Neural progenitor cell (in vitro differentiated cells): ENCODE measurements at regions not wholly inside any gene's neighbourhood (a gene's known extent, or its start where the extent isn't known, plus 50 kb on each side); places are given as distances from the start of the nearest gene placed in this dataset.

ENCODE experiments used
- DNase-seq: peaks from one replicate; pipeline ENCODE4 v3.0.0-alpha.2; 2016; ENCODE audit warnings: low spot score
- H2AFZ ChIP-seq: fragments of 200-600 bp; sonication (generic); replicated peaks from 2 replicates; pipeline ENCODE4 v1.6.1; 2016; ENCODE audit warnings: antibody characterized with exemption
- H3F3A ChIP-seq: fragments of 200-600 bp; sonication (generic); 2 replicates; pipeline ENCODE4 v1.6.1; 2016; ENCODE audit warnings: antibody characterized with exemption, low read depth
- H3K27ac ChIP-seq: fragments of 200-600 bp; sonication (generic); 2 replicates; pipeline ENCODE4 v1.5.1; 2016; ENCODE audit warnings: mild to moderate bottlenecking
- H3K27me3 ChIP-seq: fragments of 200-600 bp; sonication (generic); 2 replicates; pipeline ENCODE4 v1.6.1; 2016; ENCODE audit warnings: mild to moderate bottlenecking, moderate library complexity
- H3K36me3 ChIP-seq: fragments of 200-600 bp; sonication (generic); 2 replicates; pipeline ENCODE4 v1.5.1; 2016
- H3K4me1 ChIP-seq: fragments of 200-600 bp; sonication (generic); 2 replicates; pipeline ENCODE4 v1.6.1; 2016; ENCODE audit warnings: mixed run types
- H3K4me2 ChIP-seq: fragments of 200-600 bp; sonication (generic); 2 replicates; pipeline ENCODE4 v1.6.1; 2016
- H3K4me3 ChIP-seq: fragments of 200-600 bp; sonication (generic); 2 replicates; pipeline ENCODE4 v1.5.1; 2016
- H3K79me2 ChIP-seq: fragments of 200-600 bp; sonication (generic); 2 replicates; pipeline ENCODE4 v1.6.1; 2016; ENCODE audit warnings: low read depth
- H3K9ac ChIP-seq: fragments of 200-600 bp; sonication (generic); 2 replicates; pipeline ENCODE4 v1.6.1; 2016
- H3K9me3 ChIP-seq: fragments of 200-600 bp; sonication (generic); 2 replicates; pipeline ENCODE4 v1.5.1; 2016; ENCODE audit warnings: low read depth
- H4K20me1 ChIP-seq: fragments of 200-600 bp; sonication (generic); 2 replicates; pipeline ENCODE4 v1.6.1; 2016; ENCODE audit warnings: low read depth
- H3K27ac Mint-ChIP-seq: 3 replicates; pipeline ENCODE4 v1.8.0; 2021; ENCODE audit warnings: mixed read lengths
- H3K27me3 Mint-ChIP-seq: 2 replicates; pipeline ENCODE4 v1.8.0; 2022; ENCODE audit warnings: low read depth, mild to moderate bottlenecking, inconsistent platforms, moderate library complexity, mixed read lengths; ENCODE audit not compliant: insufficient read depth
- H3K36me3 Mint-ChIP-seq: 3 replicates; pipeline ENCODE4 v1.8.0; 2021; ENCODE audit warnings: mixed read lengths
- H3K4me1 Mint-ChIP-seq: 3 replicates; pipeline ENCODE4 v1.8.0; 2021; ENCODE audit warnings: mixed read lengths
- H3K4me3 Mint-ChIP-seq: 3 replicates; pipeline ENCODE4 v1.8.0; 2021; ENCODE audit warnings: mild to moderate bottlenecking, moderate library complexity, mixed read lengths
- H3K9me3 Mint-ChIP-seq: 3 replicates; pipeline ENCODE4 v1.8.0; 2020; ENCODE audit warnings: mixed read lengths
- EZH2 ChIP-seq: fragments of 200-600 bp; sonication (generic); IDR thresholded peaks from 2 replicates; pipeline ENCODE4 v1.6.1; 2017; ENCODE audit warnings: antibody characterized with exemption, mild to moderate bottlenecking, moderate library complexity
- EZH2phosphoT487 ChIP-seq: fragments of 200-600 bp; sonication (generic); IDR thresholded peaks from 2 replicates; pipeline ENCODE4 v1.6.1; 2017; ENCODE audit warnings: antibody characterized with exemption
- TF ChIP-seq, protein P1 (sequence below): fragments of 200-600 bp; sonication (generic); IDR thresholded peaks from 2 replicates; pipeline ENCODE4 v1.5.1; 2017; ENCODE audit warnings: antibody characterized with exemption, mild to moderate bottlenecking

DNA sequence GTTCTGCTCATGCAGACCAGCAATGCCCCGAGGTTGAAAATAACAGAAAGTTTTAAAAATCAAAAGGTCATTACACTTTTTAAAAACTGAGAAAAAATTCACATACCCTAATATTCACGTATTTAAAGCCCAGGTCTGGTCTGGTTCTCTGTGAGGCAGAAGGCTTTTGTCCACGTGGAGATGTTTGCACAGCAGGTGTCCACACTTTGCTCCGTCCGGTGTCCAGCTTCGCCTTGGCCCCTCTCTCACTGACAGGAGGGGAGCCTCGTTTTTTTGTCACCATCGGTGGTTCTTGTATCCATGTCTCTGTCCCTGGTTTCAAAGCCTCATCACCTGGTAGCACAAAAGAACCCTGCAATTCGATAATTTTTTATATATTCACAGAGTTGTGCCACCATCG lies 434.6 kb upstream of the FRG1 start:
- no peaks in the 10 kb centered on the region for H3K36me3 ChIP-seq
- Mint-ChIP-seq H3K9me3 (peaks cover 7% of the 10 kb centered on the region), H3K27me3 (peaks cover 3% of the 10 kb centered on the region), H3K27ac (no peak overlapping the region), H3K4me3 (no peak overlapping the region), H3K36me3 (no peaks in the 10 kb centered on the region), H3K4me1 (no peaks in the 10 kb centered on the region)
- no peak overlapping the region for H3K9ac ChIP-seq
- H2AFZ ChIP-seq = no peak overlapping the region
- H3K4me2 ChIP-seq = no peak overlapping the region
- H3F3A ChIP-seq = no peaks in the 10 kb centered on the region
- DNase-seq = no peak
- H3K4me1 ChIP-seq = no peaks in the 10 kb centered on the region
- no peaks in the 10 kb centered on the region for H4K20me1 ChIP-seq
- no peaks in the 10 kb centered on the region for H3K9me3 ChIP-seq
- H3K4me3 ChIP-seq = no peak overlapping the region
- H3K79me2 ChIP-seq = no peaks in the 10 kb centered on the region
- H3K27ac ChIP-seq = no peak overlapping the region
- H3K27me3 ChIP-seq = no peaks in the 10 kb centered on the region
- TF ChIP-seq EZH2 (no peak), EZH2phosphoT487 (no peak)
- TF ChIP-seq, protein P1, sequence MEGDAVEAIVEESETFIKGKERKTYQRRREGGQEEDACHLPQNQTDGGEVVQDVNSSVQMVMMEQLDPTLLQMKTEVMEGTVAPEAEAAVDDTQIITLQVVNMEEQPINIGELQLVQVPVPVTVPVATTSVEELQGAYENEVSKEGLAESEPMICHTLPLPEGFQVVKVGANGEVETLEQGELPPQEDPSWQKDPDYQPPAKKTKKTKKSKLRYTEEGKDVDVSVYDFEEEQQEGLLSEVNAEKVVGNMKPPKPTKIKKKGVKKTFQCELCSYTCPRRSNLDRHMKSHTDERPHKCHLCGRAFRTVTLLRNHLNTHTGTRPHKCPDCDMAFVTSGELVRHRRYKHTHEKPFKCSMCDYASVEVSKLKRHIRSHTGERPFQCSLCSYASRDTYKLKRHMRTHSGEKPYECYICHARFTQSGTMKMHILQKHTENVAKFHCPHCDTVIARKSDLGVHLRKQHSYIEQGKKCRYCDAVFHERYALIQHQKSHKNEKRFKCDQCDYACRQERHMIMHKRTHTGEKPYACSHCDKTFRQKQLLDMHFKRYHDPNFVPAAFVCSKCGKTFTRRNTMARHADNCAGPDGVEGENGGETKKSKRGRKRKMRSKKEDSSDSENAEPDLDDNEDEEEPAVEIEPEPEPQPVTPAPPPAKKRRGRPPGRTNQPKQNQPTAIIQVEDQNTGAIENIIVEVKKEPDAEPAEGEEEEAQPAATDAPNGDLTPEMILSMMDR = no peak

DNA sequence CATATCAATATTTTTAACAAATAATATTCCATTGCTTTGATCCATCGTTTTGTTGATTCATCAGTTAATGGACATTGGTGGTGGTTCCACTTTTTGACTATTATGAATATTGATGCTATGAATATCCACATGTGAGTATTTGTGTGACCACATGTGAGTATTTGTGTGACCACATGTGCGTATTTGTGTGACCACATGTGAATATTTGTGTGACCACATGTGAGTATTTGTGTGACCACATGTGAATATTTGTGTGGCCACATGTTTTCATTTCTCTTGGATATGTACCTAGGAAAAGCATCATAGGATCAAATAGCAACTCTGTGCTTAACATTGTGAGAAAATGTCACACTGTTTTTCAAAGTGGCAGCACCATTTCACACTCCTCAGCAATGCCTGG lies 433.6 kb upstream of the FRG1 start:
- Histone ChIP-seq H3K4me2 (no peak overlapping the region), H3K4me3 (no peak overlapping the region), H3K79me2 (no peaks in the 10 kb centered on the region), H2AFZ (no peak overlapping the region), H3K27me3 (no peaks in the 10 kb centered on the region), H3K4me1 (no peaks in the 10 kb centered on the region), H3K9ac (no peak overlapping the region), H3K9me3 (no peaks in the 10 kb centered on the region), H4K20me1 (no peaks in the 10 kb centered on the region), H3F3A (no peaks in the 10 kb centered on the region), H3K36me3 (no peaks in the 10 kb centered on the region), H3K27ac (no peak overlapping the region)
- Mint-ChIP-seq H3K9me3 (peaks cover 12% of the 10 kb centered on the region), H3K4me3 (no peak overlapping the region), H3K27me3 (peaks cover 3% of the 10 kb centered on the region), H3K36me3 (no peaks in the 10 kb centered on the region), H3K27ac (no peak overlapping the region), H3K4me1 (no peaks in the 10 kb centered on the region)
- no peak for DNase-seq
- TF ChIP-seq EZH2 (no peak), EZH2phosphoT487 (no peak)

DNA sequence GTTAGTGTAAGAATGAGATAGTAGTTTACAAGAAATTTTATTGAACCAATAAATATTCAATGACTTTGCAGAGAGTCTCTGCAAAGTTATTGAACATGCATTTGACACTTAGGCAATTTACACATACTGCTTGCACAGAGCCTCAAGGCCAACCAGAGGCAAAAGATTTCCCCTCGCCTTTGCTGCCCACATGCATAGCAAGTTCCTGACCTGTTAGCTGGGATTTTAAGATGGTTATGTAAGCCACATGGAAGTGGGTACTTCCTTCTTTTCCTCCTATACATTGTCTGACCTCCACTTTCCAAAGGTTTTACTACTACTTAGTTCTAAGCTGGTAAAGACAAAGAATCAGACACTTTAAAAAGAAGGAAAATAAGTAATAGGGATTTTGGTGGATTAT lies 430.1 kb upstream of the FRG1 start:
- Mint-ChIP-seq H3K9me3 (peaks cover 9% of the 10 kb centered on the region), H3K27ac (no peak overlapping the region), H3K4me1 (no peaks in the 10 kb centered on the region), H3K4me3 (no peak overlapping the region), H3K27me3 (peaks cover under 1% of the 10 kb centered on the region), H3K36me3 (no peaks in the 10 kb centered on the region)
- H3K9me3 ChIP-seq = no peaks in the 10 kb centered on the region
- no peaks in the 10 kb centered on the region for H4K20me1 ChIP-seq
- H2AFZ ChIP-seq = no peak overlapping the region
- no peak for TF ChIP-seq EZH2
- no peak for TF ChIP-seq EZH2phosphoT487
- TF ChIP-seq, protein P1 = no peak
- H3K9ac ChIP-seq = no peak overlapping the region
- DNase-seq = no peak
- H3K4me2 ChIP-seq = no peak overlapping the region
- no peak overlapping the region for H3K27ac ChIP-seq
- H3K4me3 ChIP-seq = no peak overlapping the region
- no peaks in the 10 kb centered on the region for H3K36me3 ChIP-seq
- H3F3A ChIP-seq = no peaks in the 10 kb centered on the region
- no peaks in the 10 kb centered on the region for H3K4me1 ChIP-seq
- no peaks in the 10 kb centered on the region for H3K79me2 ChIP-seq
- no peaks in the 10 kb centered on the region for H3K27me3 ChIP-seq

DNA sequence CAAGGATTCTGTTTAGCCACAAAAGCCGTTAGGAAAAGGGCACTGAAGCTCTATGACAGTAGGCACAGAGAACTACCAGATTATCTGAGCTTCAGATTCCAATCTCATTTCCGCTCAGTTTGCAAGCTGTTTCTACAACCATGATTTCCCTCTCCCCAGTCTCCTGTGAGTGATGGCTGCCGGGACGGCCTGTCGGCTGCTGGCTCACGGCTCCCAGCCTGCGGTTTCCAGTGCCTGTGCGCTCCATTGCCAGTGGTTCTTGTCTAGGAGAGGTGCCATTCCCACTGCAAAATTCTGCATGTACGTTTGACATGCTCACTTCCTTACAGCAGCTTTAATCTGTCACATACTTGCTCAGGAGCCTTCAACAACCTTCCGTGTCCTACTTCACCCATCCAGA lies 429.1 kb upstream of the FRG1 start:
- Mint-ChIP-seq H3K36me3 (no peaks in the 10 kb centered on the region), H3K9me3 (peaks cover 13% of the 10 kb centered on the region)
- no peak for TF ChIP-seq EZH2phosphoT487
- TF ChIP-seq EZH2 = no peak
- TF ChIP-seq, protein P1 = no peak

More for the DNA sequence above, 429.1 kb upstream of the FRG1 start:
- Histone ChIP-seq H3K79me2 (no peaks in the 10 kb centered on the region), H3K4me3 (no peak overlapping the region), H3K4me1 (no peaks in the 10 kb centered on the region), H4K20me1 (no peaks in the 10 kb centered on the region), H3F3A (no peaks in the 10 kb centered on the region), H2AFZ (no peak overlapping the region), H3K9ac (no peak overlapping the region), H3K36me3 (no peaks in the 10 kb centered on the region), H3K27me3 (no peaks in the 10 kb centered on the region), H3K4me2 (no peak overlapping the region), H3K9me3 (no peaks in the 10 kb centered on the region), H3K27ac (no peak overlapping the region)
- Mint-ChIP-seq H3K4me3 (no peak overlapping the region), H3K27ac (no peak overlapping the region), H3K27me3 (peaks cover 2% of the 10 kb centered on the region), H3K4me1 (no peaks in the 10 kb centered on the region)
- DNase-seq = no peak
